Brain microvascular endothelial cell (primary cell): ENCODE measurements at regions not wholly inside any gene's neighbourhood (a gene's known extent, or its start where the extent isn't known, plus 50 kb on each side); places are given as distances from the start of the nearest gene placed in this dataset.
"Not testable (repeated sequence)": the region's sequence is repeated elsewhere in the genome, so short reads cannot be mapped to it uniquely, and the experiment has no call there.

Experiments
- DNase-seq: peaks from one replicate; pipeline ENCODE4 v3.0.0-alpha.2; 2020
- H3K27ac ChIP-seq: fragments of 250-450 bp; sonication (Bioruptor Pico); 2 replicates; pipeline ENCODE4 v1.5.1; 2020; ENCODE audit warnings: mild to moderate bottlenecking, moderate library complexity
- H3K27me3 ChIP-seq: fragments of 250-450 bp; sonication (Bioruptor Pico); replicated peaks from 2 replicates; pipeline ENCODE4 v1.5.1; 2020; ENCODE audit warnings: mild to moderate bottlenecking
- H3K36me3 ChIP-seq: fragments of 250-450 bp; sonication (Bioruptor Pico); replicated peaks from 2 replicates; pipeline ENCODE4 v1.5.1; 2020; ENCODE audit warnings: mild to moderate bottlenecking
- H3K4me3 ChIP-seq: 2 replicates; pipeline ENCODE4 v1.5.1; 2011; ENCODE audit warnings: low read depth, mild to moderate bottlenecking, control low read depth, low read length, moderate library complexity
- in situ Hi-C: cut with HindIII; loops from 2 replicates; pipeline ENCODE4 v1.10.0; 2017; ENCODE audit warnings: low sequenced_read_pairs, low pct_ligation_motif_present
- TF ChIP-seq, protein P1 (sequence below): IDR thresholded peaks from 2 replicates; pipeline ENCODE4 v1.5.1; 2011; ENCODE audit warnings: low read depth, mild to moderate bottlenecking, moderate library complexity, low read length, control low read depth, inconsistent platforms; ENCODE audit errors: missing control alignments

DNA sequence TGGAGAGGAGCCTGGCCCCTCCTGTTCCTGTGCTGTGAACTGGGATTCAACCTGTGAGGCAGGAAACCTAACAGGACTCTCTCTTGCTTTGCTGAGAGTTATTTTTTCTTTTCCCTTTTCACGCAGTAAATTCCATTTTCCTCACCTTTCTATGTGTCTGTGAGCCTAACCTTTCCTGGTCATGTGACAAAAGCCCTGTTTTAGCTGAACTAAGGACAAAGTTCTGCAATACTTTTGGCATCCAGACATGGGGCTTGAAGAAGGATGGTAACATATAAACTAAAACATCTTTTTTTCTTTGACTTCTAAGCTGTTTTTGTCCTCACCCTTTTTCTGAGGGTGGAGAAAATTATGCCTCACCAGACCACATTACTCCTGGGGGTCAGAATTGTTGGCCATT, 368.5 kb downstream of the HTR1B start:
- Histone ChIP-seq H3K27me3 (no peaks in the 10 kb centered on the region), H3K27ac (no peak overlapping the region), H3K4me3 (no peak overlapping the region), H3K36me3 (no peaks in the 10 kb centered on the region)
- DNase-seq = no peak
- in situ Hi-C loops = no loop called here
- TF ChIP-seq, protein P1, sequence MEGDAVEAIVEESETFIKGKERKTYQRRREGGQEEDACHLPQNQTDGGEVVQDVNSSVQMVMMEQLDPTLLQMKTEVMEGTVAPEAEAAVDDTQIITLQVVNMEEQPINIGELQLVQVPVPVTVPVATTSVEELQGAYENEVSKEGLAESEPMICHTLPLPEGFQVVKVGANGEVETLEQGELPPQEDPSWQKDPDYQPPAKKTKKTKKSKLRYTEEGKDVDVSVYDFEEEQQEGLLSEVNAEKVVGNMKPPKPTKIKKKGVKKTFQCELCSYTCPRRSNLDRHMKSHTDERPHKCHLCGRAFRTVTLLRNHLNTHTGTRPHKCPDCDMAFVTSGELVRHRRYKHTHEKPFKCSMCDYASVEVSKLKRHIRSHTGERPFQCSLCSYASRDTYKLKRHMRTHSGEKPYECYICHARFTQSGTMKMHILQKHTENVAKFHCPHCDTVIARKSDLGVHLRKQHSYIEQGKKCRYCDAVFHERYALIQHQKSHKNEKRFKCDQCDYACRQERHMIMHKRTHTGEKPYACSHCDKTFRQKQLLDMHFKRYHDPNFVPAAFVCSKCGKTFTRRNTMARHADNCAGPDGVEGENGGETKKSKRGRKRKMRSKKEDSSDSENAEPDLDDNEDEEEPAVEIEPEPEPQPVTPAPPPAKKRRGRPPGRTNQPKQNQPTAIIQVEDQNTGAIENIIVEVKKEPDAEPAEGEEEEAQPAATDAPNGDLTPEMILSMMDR = no peak

DNA sequence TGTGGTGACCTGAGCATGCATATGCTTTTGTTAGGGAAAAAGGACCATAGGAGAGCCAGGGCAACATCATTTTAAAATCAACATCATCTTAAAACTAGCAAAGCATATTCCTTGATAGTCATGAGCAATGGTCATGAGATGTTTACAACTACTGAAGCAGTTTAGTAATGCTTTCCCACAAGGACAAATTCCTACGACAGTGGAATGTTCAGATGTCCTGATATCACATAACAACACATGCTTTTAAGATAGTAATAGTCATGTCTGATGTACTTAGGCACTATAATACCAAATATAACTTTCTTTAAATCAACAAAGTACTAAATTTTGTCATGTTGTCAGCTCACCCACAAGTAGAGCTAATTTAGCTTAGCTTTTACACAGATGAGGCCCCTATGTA, 370.3 kb downstream of the HTR1B start:
- H3K27ac ChIP-seq = peak overlapping the region; percentile 9
- TF ChIP-seq, protein P1 = no peak
- peak; percentile 68 for DNase-seq

DNA sequence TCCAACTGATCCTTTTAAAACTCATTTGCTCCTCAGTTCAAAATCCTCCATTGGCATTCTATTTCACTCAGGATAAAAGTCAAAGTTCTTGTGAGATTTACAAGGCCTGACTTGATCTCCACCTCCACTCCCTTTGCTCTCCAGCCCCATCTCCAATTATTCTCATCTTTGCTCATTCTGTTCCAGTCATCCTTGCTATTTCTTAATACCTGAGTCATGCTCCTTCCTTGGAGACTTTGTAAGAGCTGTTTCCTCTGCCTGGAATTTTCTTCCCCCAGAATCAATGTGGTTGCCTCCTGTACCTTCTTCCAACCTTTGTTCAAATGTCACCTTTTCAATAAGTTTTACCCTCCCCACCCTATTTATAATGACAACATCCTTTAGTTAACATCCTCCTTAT, 373.5 kb downstream of the HTR1B start:
- Histone ChIP-seq H3K27ac (no peak overlapping the region), H3K27me3 (no peaks in the 10 kb centered on the region), H3K36me3 (no peaks in the 10 kb centered on the region), H3K4me3 (no peak overlapping the region)
- in situ Hi-C loops = no loop called here
- TF ChIP-seq, protein P1 = no peak
- no peak for DNase-seq

More for the DNA sequence above, 370.3 kb downstream of the HTR1B start:
- in situ Hi-C loops = no loop called here
- no peak overlapping the region for H3K4me3 ChIP-seq
- H3K27me3 ChIP-seq = no peaks in the 10 kb centered on the region
- no peaks in the 10 kb centered on the region for H3K36me3 ChIP-seq

DNA sequence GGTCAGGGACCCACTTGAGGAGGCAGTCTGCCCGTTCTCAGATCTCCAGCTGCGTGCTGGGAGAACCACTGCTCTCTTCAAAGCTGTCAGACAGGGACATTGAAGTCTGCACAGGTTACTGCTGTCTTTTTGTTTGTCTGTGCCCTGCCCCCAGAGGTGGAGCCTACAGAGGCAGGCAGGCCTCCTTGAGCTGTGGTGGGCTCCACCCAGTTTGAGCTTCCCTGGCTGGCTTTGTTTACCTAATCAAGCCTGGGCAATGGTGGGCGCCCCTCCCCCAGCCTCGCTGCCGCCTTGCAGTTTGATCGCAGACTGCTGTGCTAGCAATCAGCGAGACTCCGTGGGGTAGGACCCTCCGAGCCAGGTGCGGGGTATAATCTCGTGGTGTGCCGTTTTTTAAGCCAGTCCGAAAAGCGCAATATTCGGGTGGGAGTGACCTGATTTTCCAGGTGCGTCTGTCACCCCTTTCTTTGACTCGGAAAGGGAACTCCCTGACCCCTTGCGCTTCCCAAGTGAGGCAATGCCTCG, 375.4 kb downstream of the HTR1B start:
- DNase-seq, H3K4me3 ChIP-seq, H3K36me3 ChIP-seq, H3K27ac ChIP-seq, in situ Hi-C loops, H3K27me3 ChIP-seq: not testable (repeated sequence)

DNA sequence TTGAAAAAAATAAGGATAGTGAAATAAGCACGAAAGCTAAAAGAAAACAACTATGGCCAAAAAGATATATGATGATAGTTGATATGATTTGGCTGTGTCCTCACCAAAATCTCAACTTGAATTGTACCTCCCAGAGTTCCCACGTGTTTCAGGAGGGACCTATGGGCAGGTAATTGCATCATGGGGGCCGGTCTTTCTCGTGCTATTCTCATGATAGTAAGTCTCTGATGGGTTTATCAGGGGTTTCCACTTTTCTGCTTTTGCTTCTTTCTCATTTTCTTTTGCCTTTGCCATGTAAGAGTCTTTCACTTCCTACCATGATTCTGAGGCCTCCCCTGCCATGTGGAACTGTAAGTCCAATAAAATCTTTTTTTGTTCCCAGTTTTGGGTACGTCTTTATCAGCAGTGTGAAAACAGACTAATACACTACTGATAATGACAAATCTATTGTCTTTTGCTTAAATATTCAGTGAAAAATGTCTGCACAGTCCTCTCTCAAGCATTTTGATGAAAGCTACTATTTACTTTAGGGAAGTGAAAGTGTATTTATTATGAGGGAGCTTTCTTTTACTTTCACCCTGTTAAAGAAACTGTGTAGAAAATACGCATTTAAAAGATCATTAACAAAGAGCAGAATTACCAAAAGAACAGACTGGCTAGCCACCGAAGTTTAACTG, 389.1 kb downstream of the HTR1B start:
- TF ChIP-seq, protein P1 = no peak
- Histone ChIP-seq H3K27me3 (no peaks in the 10 kb centered on the region), H3K36me3 (no peaks in the 10 kb centered on the region), H3K27ac (no peak overlapping the region), H3K4me3 (no peak overlapping the region)
- no peak for DNase-seq
- in situ Hi-C loops = no loop called here

DNA sequence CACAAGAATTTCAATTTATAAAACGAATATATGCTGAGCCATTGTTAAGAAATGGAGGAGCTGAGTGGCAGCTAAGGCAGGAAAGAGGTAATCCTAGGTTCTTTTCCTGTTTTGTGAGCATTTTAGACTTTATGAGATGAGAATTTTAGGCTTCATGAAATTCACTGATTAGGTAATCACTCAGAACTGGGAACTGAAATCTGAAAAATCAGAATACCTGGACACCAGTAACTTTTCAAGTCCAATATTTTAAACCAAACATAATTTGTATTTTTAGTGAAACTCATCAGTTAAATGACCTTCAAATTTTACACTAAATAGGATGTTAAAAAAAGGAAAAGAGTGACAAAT, 389.9 kb downstream of the HTR1B start:
- no peaks in the 10 kb centered on the region for H3K36me3 ChIP-seq
- in situ Hi-C loops = no loop called here
- H3K4me3 ChIP-seq = no peak overlapping the region
- no peak overlapping the region for H3K27ac ChIP-seq
- no peaks in the 10 kb centered on the region for H3K27me3 ChIP-seq
- no peak for DNase-seq
- TF ChIP-seq, protein P1 = no peak
